Breast epithelium (tissue), 3 donors: ENCODE measurements at regions not wholly inside any gene's neighbourhood (a gene's known extent, or its start where the extent isn't known, plus 50 kb on each side); places are given as distances from the start of the nearest gene placed in this dataset.

Experiments used
- CTCF ChIP-seq, 3 donors: fragments of 450-650 bp; IDR thresholded peaks; one replicate each; pipeline ENCODE4 v1.5.1; 2016 to 2017; ENCODE audit warnings: antibody characterized with exemption in 3 of 3, mild to moderate bottlenecking in 3 of 3, moderate library complexity in 3 of 3
- POLR2A ChIP-seq: fragments of 450-650 bp; IDR thresholded peaks from one replicate; pipeline ENCODE4 v1.6.1; 2016; ENCODE audit warnings: antibody characterized with exemption, mild to moderate bottlenecking, moderate library complexity

GRCh38 chr5:40271476-40271875 lies 408.2 kb upstream of the PTGER4 start:
- TF ChIP-seq CTCF (IDR thresholded peaks at IDR 0.05) (no peak), POLR2A (no peak)
